ENCODE measurements at regions not wholly inside any gene's neighbourhood (a gene's known extent, or its start where the extent isn't known, plus 50 kb on each side); places are given as distances from the start of the nearest gene placed in this dataset.

DNA sequence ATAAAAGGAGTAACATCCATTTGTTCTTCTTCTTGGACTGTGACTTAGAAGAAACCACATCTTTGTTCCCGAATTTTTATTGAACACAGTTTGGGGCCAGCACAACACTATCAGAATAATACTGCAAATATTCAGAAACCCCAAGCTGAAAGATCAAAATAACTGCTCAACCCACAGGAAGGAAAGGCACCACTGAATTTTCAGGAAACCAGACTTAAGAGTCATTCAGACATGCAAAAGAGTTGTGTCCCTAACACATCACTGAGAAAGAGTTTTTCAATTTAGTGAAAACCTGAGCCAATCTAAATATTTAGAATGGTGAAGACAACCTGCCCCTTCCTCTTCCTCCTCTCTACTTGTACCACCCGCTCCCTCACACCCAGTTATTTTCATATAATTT lies 295.0 kb upstream of the RORA start:
- peak; percentile 19 for DNase-seq

DNA sequence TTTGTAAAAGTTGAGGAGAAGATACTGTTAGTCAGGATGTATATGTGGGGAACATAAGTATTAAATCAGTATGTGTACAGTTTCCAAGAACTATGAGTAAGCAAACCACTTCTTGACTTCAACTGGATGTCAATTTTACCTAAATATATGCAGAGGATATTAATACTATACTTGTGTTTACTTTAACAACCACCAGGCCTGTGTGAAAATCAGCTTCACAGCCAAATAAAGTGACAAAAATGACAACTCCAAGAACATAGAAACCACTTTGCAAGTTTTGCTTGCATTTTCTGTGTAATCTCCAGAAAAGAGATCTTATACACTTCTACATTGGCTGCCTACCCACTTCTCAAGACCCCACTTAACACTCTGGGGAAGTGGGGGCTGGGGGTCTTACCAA lies 293.3 kb upstream of the RORA start:
- no peak for DNase-seq

DNA sequence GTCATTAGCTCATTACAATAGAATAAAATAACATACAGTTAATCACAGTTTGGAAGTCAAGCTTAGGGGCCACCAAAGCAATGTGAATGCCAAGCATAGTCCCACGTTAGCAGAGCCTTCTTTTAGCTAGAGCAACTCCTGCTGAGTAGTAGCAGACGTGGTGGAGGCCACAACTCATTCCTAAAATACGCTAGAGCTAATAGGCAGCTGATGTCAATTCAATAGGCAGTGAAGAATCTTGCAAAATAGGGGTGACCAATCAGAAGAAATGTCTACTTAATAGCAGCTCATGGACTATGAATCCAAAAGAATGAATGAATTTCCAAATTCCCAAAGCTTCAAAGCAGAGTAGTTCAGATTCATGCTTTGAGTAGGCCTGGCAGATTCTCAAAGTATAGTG lies 292.9 kb upstream of the RORA start:
- no peak for DNase-seq

DNA sequence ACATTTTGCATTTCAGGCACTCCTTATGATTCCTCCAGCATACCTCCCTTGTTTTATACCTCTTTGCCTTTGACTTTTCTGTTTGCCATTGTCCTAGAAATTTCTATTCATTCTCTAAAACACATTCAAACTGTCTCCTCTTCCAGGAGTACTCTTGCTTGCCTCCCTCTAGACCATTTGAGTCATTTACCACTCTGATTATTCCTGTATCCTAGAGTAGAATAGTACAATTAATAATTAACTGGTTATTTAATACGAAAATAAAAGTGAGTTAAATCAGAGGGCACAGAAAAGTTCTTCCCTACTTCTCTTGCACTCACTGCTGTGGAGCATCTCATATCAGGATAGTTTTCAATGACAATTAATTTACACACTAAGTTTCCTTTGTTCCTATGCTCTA lies 290.2 kb upstream of the RORA start:
- no peak for DNase-seq

DNA sequence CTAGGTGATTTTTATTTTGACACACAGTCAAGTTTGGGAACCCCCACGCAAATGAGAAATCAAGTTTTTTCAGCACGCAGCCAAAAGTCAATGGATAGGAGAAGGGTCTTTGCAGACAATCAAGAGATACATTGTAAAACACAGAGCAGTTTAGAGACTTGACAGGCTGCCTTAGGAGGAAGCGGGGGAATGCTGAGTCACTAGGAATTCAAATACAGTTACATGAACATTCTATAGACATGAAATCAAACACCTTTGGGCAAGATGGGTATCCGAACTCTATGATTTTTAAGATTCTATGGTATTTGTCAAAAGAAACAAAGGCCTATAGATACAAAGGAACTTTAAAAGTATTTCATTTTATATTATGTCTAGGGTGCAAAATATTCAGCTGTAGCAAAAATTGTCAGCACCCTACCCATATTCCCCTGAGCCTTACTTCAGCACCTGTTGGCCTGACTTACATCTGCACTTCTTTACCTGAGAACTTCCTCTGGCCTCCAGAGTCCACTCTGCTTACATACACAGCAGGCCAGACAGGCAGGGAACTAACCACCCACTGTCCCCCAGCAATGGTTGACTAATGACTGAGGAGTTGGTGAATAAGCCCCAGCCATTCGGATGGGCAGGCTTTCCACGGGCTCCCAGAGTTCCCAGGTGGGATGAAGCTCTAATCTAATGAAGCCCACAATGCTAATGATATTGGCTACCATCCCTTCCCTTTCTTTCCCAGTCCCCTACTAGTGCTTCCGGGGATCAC lies 289.3 kb upstream of the RORA start:
- DNase-seq, result no peak

DNA sequence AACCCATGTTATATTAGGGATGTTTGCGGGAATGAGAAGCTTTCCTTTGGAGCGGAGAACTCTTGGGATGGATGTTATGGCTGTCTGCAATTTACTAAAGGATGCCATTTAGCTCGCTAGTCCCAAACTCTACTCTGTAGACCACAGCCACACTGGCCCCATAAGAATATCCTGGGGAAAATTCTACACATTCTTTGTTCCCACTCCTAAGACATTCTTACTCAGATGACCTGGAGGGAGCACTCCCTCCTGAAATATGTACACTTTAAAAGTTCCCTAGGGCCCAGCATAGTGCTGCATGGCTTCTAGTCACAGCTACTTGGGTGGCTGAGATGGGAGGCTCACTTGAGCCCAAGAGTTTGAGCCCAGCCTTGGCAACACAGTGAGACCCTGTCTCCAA lies 288.7 kb upstream of the RORA start:
- DNase-seq, result no peak

DNA sequence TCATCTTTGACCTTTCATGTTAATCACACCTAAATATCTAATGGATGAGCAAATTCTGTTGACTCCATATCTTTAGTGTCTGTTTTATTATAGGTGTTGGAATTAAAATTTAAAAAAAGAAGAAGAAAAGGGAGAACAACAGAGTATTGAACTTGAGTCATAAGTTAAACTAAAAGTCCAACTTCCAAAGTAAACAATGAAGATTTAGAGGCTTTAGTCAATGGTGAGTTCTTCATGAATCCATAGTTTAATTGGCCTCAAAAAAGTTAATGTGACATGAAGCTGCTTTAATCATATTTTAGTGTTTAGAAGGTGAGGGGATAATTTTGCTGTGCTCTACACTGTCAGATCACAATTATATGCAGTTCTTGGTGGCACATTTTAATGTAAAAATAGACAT lies 288.2 kb upstream of the RORA start:
- DNase-seq, result no peak

DNA sequence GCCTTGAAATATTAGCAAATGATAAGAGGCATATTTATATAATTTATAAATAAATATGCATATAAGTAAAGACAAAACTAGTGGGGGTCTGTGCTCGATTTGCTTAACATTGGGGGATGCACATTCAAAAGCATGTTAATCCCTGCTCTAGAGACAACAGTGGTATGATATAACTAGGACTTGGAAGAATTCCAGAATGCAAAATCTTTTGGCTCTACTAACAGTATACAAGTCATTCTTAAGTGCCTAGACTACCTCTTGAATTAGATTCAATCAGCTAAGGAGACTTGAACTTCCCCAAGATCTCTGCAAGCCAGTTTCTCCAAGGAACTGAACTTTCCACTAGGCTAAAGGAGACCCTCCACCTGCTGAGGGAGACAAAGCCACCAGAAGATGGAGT lies 282.7 kb upstream of the RORA start:
- no peak for DNase-seq

- no peak for DNase-seq
Measured at GRCh38 chr15:61511089-61511488, 282.0 kb upstream of the RORA start.

DNA sequence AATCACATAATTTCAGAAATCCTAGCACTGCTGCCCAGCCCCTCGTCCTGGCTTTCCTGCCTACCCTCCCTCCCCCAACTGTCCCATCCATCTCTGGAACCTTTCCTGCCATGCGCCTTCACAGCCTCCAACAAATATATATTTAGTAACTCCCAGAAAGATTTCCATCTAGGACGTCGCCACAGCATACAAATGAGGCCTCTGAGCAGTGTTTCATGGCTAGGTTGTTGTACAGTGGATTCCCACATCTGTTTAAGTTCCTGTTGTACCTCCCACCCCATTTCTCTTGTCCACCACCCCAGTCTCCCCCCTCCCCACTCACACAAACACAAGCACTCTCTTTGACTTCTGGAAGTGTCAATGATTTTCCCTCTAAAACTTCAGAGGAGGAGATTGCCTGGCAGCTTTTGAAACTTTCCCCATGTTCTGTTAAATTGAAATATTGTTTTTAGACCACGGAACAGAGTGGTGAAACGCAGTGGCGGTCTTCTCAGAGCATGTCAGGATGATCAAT lies 280.3 kb upstream of the RORA start:
- no peak for DNase-seq

- no peak for DNase-seq
Measured at GRCh38 chr15:61503383-61503969, 274.4 kb upstream of the RORA start.

- DNase-seq, result no peak
Measured at GRCh38 chr15:61501815-61502389, 272.8 kb upstream of the RORA start.

GRCh38 chr15:61500951-61501620 lies 272.0 kb upstream of the RORA start:
- no peak for DNase-seq

- no peak for DNase-seq
Measured at GRCh38 chr15:61500523-61500922, 271.4 kb upstream of the RORA start.

GRCh38 chr15:61499376-61499775 lies 270.3 kb upstream of the RORA start:
- no peak for DNase-seq

DNA sequence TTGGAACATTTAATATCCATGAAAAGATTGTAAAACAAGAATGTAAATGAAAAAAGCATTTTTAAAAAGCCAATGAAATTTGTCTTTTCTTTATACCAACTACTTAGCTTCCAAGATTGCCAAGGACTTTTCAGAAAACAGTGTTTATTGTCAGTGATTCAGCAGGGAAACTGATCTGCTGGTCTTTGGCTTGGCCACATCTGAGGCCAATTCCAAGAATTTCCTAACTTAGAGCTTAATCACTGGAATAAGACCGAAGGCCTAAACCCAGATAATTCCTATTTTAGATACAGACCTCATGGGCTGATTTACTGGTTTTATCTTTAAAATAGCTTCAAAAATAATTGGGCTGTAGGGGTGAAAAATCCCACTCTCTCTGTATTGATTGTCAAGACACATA lies 260.5 kb upstream of the RORA start:
- no peak for DNase-seq

GRCh38 chr15:61483599-61483998 lies 254.5 kb upstream of the RORA start:
- no peak for DNase-seq

GRCh38 chr15:61481886-61482285 lies 252.8 kb upstream of the RORA start:
- no peak for DNase-seq

GRCh38 chr15:61480863-61481262 lies 251.8 kb upstream of the RORA start:
- no peak for DNase-seq

GRCh38 chr15:61480295-61480694 lies 251.2 kb upstream of the RORA start:
- DNase-seq, result no peak

DNA sequence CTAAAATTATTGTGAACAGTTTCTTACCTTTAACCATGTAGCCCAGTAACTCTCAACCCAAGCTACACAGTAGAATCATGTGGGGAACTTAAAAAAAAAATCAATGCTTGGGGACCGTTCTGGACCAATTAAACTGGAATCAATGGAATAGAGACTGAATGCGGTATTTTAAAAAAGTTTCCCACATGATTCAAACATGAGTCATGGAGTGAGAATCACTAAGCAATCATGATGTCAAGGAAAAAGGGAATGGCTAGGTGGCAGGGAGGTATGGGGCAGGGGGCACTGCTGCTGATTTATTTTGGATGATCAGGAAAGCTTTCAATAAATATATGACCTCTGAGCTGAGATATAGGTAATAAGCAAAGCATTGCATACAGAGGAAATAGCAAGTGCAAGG lies 250.5 kb upstream of the RORA start:
- no peak for DNase-seq

DNA sequence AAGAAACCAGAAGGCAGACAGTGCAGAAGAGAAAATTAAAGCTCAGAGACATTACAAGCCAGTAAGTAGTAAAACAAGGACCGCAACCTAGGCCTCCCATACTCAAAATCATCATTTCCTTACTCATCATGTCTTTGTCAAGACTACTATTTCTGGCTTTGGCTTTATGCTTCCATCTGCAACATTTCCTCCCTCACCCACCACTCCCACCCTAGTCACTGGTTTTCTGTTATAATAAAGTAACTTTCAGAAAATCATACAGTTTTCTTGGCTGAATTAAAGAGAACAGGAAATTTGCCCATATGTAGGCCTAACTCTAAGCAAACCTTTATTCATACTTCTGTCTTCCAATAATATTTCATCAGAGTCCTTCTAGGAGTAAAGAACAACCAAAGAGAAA lies 247.6 kb upstream of the RORA start:
- DNase-seq, result no peak

GRCh38 chr15:61474796-61475195 lies 245.7 kb upstream of the RORA start:
- DNase-seq, result no peak

- DNase-seq, result no peak
Measured at GRCh38 chr15:61467823-61468222, 238.7 kb upstream of the RORA start.

All from GDM1 (cell line).